Hepatocyte (in vitro differentiated cells): ENCODE measurements at regions not wholly inside any gene's neighbourhood (a gene's known extent, or its start where the extent isn't known, plus 50 kb on each side); places are given as distances from the start of the nearest gene placed in this dataset.

ENCODE experiments used
- CTCF ChIP-seq: fragments of 200-600 bp; sonication (generic); IDR thresholded peaks from 2 replicates; pipeline ENCODE4 v1.5.1; 2016; ENCODE audit warnings: antibody characterized with exemption, mild to moderate bottlenecking; ENCODE audit not compliant: poor library complexity
- EZH2 ChIP-seq: fragments of 200-600 bp; sonication (generic); IDR thresholded peaks from 2 replicates; pipeline ENCODE4 v1.6.1; 2016; ENCODE audit warnings: antibody characterized with exemption, mild to moderate bottlenecking, borderline replicate concordance

- TF ChIP-seq CTCF: no peak
- TF ChIP-seq EZH2: no peak
These were observed 270.4 kb upstream of the RTL1 start for GRCh38 chr14:101173698-101174521.
